HuH-7.5 (cell line): ENCODE measurements at regions not wholly inside any gene's neighbourhood (a gene's known extent, or its start where the extent isn't known, plus 50 kb on each side); places are given as distances from the start of the nearest gene placed in this dataset.
"Not testable (repeated sequence)": the region's sequence is repeated elsewhere in the genome, so short reads cannot be mapped to it uniquely, and the experiment has no call there.

Experiments used
- DNase-seq: peaks from one replicate; pipeline ENCODE4 v3.0.0; 2011; ENCODE audit warnings: low spot score

DNA sequence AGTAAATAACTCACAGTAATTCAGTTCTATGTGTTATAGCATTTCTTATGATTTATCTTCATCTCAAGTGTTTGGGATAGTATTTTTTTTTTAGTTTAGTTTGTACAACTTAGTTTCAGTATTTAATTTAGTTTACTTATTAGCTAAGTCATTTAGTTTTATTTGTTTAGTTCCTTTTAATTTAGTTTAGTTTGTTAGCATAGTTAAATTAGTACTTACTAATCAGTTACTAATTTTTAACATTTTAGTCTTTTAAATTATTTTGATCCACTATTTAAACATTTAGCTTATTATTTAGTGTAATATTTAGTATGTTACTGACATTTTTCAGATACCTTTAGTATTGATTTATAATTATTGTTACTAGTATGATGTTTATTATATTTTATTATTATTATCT lies 85.2 kb upstream of the SIPA1L2 start:
- no peak for DNase-seq

DNA sequence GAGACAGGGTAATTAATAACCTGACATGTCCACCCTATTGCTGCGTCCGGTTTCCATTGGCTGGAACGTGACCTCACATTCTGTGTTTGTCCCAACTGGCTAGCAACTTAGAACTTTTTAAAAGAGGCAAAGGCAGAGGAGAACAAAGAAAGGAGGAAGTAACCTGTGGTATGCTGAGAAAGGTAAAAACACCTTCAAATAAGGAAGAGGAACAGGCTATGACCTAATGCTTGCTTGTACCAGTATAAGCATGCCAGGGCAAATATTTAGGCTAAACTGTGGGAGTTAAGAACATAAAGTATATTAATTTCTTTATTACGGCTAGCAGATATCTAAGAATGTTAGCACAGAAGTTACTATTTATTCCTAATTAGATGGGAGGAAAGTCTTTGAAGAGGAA lies 87.3 kb upstream of the MAP10 start:
- not testable (repeated sequence) for DNase-seq

DNA sequence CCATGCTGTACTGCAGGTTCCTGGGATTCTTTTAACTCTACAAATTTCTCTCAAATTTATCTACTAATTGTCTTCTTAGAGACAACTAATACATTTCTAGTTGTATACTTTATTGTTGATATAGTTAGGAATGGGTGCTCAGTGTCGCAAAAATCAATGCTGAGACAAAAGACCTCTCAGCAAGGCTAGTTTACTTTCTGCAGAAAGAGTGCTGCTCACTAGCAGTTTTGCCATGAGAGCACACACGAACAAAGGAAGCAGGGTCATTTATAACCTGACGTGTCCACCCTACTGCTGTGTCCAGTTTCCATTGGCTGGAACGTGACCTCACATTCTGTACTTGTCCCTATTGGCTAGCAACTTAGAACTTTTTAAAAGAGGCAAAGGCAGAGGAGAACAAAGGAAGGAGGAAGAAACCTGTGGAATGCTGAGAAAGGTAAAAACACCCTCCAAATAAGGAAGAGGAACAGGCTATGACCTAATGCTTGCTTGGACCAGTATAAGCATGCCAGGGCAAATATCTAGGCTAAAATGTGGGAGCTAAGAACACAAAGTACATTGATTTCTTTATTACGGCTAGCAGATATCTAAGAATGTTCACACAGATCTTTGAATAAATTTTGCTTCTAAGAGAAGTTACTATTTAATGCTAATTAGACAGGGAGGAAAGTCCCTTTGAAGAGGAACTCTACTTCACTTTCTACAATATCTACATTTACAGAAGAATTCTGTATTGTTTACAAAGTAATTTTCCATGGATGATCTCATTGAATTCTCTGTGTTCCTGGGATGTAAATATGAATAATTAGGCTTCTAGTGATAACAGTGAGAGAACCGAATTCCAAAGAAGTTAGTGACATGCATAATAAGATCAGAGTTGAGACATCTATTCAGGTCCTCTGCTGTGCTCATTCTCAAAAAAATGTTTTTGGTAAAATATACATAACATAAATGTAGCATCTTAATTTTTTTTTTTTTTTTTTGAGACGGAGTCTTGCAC lies 86.0 kb upstream of the MAP10 start:
- DNase-seq = no peak

DNA sequence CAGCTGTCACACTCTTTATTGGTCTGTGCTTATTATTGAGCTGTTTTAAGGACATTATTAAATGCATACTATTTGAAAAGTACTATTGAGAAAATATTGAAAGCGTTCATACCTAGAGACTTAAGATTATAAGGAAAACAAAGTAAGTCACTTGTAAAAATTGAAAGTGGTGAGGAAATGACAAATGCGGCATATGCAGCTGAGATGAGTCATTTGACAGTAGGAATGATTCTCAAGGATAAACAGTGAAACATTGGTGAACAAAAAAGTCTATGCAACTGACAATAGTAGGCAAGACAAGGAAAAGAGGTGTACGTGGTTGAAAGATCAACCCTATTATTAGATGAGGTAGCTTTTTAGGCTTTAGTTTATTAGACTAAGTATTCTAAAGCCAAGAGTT lies 82.6 kb upstream of the MAP10 start:
- DNase-seq = no peak

DNA sequence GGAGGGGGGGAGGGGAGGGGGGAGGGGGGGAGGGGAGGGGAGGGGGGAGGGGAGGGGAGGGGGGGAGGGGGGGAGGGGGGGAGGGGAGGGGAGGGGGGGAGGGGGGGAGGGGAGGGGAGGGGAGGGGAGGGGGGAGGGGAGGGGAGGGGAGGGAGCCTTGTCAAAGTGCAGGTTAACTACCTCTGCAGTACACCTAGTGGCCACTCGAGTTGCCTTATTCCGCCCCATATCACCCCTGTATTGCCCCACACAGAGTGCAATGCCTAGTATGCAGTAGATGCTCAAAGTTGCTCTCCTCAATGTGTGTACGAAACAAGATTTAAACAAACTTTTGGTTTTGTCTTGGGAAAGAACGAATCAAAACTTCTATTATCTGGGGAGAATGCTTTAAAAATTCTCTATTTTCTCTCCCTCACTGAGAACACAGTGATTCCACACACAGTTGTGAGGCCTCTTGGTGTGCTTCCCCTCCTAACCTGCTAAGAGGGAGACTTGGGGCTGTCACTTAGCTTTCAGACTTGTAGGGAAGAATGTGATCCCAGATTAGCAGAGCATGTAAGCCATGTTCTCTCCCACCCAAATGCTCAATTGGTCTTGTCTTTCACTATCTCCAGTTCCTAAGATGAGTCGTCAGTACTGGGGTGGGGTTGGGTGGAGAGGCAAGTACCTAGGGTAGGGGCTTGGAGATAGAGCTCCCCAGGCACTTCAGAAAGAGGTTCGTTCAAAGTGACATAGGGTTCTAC lies 79.7 kb upstream of the MAP10 start:
- no peak for DNase-seq

DNA sequence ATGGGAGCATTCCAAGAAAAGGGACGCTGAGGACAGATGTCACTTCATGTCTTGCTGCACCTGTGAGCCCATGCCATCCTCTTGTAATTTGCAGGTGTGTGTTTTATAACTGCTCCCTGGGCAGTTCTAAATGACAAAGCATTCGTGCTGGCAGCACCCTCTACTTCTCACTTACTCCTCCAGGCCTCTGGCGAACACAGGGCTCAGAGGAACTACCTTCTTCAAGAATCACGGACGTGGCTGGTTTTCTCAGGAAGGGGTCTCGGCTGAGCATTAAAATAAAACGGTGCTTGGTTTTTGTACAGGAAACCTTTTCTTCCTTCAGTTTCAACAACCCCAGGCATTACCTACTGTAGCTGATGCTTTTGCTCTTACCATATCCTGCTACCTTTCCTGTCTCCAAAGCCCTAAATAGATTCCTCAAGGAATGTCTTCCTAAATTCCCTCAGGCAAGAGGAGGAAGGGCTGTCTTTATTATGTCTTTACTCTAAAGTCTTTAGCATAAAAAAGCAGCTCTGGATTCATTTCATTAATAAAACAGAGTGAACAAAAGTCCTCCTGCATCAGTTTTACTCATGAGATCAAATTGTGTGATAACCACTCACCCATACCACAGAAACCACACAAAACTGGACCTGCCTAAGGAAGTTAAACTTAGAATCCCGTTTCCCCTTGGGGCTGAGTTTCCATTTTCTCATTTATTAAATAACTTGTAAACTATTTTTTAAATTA lies 79.0 kb upstream of the MAP10 start:
- DNase-seq = no peak

DNA sequence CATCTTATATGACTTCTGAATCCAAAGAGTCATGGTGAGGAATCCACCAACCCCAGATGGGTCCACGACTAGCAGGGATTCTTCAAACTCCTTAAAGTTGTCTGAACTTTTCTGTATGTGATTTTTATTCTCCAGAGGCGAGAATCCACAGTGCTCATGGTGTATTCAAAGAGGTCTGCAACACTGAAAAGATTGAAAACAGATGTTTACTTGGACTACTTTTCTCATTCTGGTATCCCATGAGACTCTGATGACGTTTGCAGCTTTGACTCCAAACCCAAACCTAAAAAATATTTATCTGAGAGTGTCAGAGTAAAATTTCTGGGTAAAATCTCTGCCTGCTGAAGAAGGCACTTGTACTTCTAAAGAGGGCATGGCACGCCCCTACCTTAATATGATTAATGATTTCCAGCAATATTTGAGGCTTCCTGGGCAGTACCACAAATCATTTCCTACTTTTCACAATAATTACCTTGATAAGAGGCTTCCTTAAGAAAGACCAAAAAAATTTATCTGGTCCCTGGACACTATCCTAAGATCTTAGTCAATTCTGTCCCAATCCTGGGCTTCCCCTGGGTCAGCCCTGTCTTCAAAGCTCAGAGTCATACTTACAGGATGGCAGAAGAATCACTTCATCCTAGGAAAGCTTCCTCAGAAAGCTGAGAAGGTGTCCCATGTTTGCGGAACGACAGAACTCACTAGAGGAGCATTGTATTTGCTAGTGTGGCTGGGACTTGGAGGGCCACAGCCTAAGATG lies 76.5 kb upstream of the MAP10 start:
- no peak for DNase-seq

DNA sequence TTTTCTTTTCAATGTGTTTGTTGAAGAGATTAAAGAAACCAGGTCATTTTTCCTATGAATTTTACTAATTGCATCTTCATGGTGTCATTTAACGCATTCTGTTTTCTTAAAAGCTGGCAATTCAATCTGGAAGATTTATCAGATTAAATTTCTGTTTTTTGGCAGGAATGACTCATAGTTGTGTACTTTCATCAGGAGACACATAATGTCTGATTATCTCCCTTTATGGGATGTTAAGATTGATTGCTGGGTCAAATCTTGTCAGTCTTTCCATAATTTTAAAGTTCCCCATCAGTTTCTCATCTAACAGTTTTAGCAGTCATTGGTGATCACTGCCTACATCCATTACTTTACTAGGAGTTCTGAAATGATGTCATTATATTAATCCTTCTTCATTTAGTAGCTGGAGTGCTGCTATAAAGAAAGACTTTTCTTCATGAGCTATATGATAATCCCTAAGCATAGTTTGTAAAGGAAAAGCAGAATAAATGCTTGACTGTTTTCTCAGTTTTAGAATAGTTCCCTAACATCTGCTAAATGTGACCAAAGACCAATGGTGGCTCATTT lies 72.8 kb upstream of the MAP10 start:
- no peak for DNase-seq

DNA sequence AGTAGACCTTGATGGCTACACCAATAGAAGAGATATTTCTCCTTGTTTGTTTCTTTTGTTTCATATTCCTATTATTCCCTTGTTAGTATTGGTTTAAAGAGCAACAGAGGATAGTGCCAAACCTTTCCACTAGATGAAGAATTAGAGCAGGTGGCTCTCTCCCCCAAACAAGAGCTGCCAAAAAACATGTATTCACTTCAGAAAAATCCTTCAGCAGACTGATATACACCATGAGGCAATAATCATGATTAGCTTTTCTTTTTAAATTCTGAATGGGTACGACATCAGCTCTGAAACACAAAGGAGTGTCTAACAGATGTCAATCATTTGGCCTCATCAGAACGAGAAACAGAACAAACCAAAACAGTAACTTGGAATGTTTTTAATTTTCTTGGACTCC lies 67.3 kb upstream of the MAP10 start:
- no peak for DNase-seq

DNA sequence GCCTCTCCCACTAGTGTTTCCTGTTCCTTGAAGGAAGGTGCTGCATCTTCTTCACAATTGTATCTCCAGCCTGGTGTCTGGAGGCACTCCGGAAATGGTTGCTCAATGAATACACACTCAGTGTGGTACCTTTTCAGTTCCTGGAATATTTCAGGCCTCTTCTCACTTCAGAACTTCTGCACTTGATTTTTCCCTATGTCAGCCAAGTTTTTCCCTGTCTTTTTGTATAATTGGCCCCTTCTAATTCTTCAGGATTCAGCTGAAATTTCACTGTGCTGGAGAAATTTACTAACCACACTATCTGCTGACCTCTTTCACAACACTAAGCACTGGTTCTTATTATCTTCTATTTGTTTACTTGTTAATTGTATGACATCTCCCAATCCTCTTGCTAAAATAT lies 61.2 kb upstream of the MAP10 start:
- no peak for DNase-seq

DNA sequence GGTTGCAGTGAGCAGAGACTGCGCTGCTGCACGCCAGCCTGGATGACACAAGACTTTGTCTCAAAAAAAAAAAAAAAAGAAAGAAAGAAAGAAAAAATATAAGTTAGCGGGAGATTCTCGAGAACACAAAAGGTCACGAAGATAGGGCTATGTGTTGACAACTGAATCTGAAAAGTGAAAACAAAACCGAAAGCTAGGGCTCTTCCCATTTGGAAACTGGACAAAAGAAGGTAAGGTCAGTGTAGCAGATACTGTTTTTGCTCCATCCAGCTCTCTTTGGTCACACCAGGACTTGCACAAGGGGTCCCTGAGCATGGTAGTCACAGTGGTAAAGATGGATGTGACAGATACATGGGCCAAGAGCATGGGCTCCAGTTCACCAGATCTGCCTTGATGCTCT lies 60.4 kb upstream of the MAP10 start:
- no peak for DNase-seq

DNA sequence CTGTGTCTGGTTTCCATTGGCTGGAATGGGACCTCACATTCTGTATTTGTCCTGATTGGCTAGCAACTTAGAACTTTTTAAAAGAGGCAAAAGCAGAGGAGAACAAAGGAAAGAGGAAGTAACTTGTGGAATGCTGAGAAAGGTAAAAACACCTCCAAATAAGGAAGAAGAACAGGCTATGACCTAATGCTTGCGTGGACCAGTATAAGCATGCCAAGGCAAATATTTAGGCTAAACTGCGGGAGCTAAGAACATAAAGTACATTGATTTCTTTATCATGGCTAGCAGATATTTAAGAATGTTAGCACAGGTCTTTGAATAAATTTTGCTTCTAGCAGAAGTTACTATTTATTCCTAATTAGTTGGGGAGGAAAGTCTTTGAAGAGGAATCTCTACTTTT lies 59.5 kb upstream of the MAP10 start:
- DNase-seq = not testable (repeated sequence)

DNA sequence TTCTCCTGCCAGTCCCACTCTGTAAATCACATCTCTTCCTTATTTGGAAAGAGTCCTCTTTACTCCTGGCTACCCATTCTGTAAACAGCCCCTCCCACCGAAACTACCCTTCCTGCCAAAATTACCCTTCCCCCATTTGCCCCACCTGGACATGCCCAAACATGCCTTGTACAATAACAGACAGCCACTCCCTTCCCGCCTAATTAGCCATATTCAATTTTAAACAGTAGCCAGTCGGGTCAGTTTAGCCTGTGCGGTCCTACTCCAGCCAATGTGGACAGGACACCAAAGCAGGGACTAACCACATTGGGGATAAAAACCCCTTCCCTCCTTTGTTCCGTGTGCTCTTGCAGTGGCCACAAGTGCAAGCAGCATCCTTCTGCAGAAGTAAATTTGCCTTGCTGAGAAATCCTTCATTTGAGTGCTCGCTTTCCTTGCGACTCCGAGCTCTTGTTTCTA lies 56.3 kb upstream of the MAP10 start:
- DNase-seq = no peak

DNA sequence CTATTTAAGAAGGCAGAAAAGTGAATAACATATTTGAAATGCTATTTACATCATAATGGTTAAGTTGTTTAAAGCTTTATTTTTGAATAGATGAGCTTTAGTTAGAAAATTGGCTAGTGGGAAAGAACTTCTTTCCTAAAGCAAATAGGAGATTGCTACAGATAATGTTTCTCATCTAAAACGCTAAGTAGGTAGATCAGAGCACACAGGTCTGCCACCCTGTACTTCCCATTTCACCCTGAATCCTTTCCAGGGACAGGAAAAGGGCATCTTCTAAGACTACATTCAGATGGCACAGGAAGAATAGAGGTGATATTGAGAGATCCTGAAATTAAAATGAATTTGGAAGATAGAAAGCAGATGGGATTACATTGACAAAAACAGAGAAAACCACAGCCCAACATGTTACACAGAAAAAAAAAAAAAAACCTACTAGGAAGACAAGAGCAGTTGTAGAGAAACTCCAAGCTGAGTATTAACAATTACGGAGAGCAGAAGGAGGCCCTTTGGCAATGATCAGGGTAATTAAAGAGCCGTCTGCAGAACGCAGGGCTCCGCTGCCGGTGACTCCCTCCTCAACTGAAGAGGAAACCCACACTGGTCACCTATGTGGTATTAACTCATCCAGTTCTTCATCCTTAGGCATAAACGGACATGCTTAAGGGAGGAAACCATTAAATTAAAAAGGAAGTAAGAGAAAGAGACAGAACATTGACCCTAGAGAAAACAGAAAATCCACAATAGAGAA lies 53.6 kb upstream of the MAP10 start:
- DNase-seq = no peak

DNA sequence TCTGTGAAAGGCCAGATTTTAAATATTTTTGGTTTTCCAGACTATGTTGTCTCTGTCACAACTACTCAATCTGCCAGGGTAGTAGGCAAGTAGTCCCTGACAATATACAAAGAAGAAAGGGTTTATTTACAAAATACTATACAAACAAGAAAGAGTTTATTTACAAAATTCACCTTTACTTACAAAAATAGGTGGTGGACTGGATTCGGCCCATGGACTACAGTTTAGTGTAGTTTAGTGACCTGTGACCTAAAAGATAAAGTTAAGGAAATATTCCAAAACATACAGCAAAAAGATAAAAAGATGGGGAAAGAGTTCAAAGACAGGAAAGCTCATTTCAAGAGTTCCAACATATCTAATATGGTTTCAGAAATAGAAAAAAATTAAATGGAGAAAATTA lies 52.9 kb upstream of the MAP10 start:
- DNase-seq = no peak

DNA sequence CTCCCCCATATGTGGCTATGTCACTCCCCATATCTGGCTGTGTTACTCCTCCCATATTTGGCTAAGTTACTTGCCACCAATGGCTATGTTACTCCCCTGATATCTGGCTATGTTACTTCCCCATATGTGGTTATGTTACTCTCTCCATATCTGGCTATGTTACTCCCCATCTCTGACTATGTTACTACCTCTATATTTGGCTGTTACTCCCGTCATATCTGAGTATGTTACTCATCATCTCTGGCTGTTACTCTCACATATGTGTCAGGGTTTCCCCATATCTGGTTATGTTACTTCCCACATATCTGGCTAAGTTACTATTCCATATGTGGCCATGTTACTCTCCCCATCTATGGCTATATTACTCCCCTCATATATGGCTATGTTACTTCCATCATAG lies 50.3 kb upstream of the MAP10 start:
- DNase-seq = no peak
